GM23338 (cell line): ENCODE measurements at regions not wholly inside any gene's neighbourhood (a gene's known extent, or its start where the extent isn't known, plus 50 kb on each side); places are given as distances from the start of the nearest gene placed in this dataset.

Experiments
- ATAC-seq: fragments of 200-7000 bp; cut with Tn5 transposase; 3 replicates; pipeline ENCODE4 v1.9.1; 2020
- DNase-seq: peaks from one replicate; pipeline ENCODE4 v3.0.0-alpha.2; 2015; ENCODE audit warnings: low spot score
- H2AFZ ChIP-seq: fragments of 200-600 bp; sonication (generic); 2 replicates; pipeline ENCODE4 v1.8.0; 2016; ENCODE audit warnings: antibody characterized with exemption, mild to moderate bottlenecking, moderate library complexity
- H3F3A ChIP-seq: fragments of 200-600 bp; sonication (generic); replicated peaks from 2 replicates; pipeline ENCODE4 v1.8.0; 2017; ENCODE audit warnings: antibody characterized with exemption, mixed run types, low read depth
- H3K27ac ChIP-seq: fragments of 200-600 bp; sonication (generic); 2 replicates; pipeline ENCODE4 v1.6.1; 2016; ENCODE audit warnings: low read depth
- H3K27me3 ChIP-seq: fragments of 200-600 bp; sonication (generic); 2 replicates; pipeline ENCODE4 v1.8.0; 2016; ENCODE audit warnings: mild to moderate bottlenecking, mixed run types, moderate library complexity; ENCODE audit not compliant: insufficient read depth
- H3K36me3 ChIP-seq: fragments of 200-600 bp; sonication (generic); 2 replicates; pipeline ENCODE4 v1.8.0; 2016; ENCODE audit warnings: mild to moderate bottlenecking; ENCODE audit not compliant: insufficient read depth
- H3K4me1 ChIP-seq: fragments of 200-600 bp; sonication (generic); 2 replicates; pipeline ENCODE4 v1.8.0; 2016; ENCODE audit warnings: mild to moderate bottlenecking, moderate library complexity; ENCODE audit not compliant: insufficient read depth
- H3K4me2 ChIP-seq: fragments of 200-600 bp; sonication (generic); 2 replicates; pipeline ENCODE4 v1.7.1; 2017; ENCODE audit warnings: mixed run types
- H3K4me3 ChIP-seq: fragments of 200-600 bp; sonication (generic); 2 replicates; pipeline ENCODE4 v1.6.1; 2016; ENCODE audit warnings: mixed run types
- H3K79me2 ChIP-seq: fragments of 200-600 bp; sonication (generic); replicated peaks from 2 replicates; pipeline ENCODE4 v1.8.0; 2017; ENCODE audit warnings: mild to moderate bottlenecking; ENCODE audit not compliant: insufficient read depth
- H3K9me2 ChIP-seq: fragments of 200-600 bp; sonication (generic); 2 replicates; pipeline ENCODE4 v1.8.0; 2017; ENCODE audit not compliant: insufficient read depth
- H4K20me1 ChIP-seq: fragments of 200-600 bp; sonication (generic); replicated peaks from 2 replicates; pipeline ENCODE4 v1.8.0; 2017; ENCODE audit warnings: mild to moderate bottlenecking; ENCODE audit not compliant: insufficient read depth
- H3K27ac Mint-ChIP-seq: 2 replicates; pipeline ENCODE4 v1.8.0; 2020; ENCODE audit warnings: inconsistent platforms, mild to moderate bottlenecking, moderate library complexity, mixed read lengths
- H3K27me3 Mint-ChIP-seq: 3 replicates; pipeline ENCODE4 v1.8.0; 2022; ENCODE audit warnings: low read depth, mild to moderate bottlenecking, moderate library complexity, mixed read lengths, inconsistent platforms; ENCODE audit not compliant: insufficient read depth, poor library complexity
- H3K36me3 Mint-ChIP-seq: 3 replicates; pipeline ENCODE4 v1.8.0; 2021; ENCODE audit warnings: low read depth, mild to moderate bottlenecking, inconsistent platforms, moderate library complexity, mixed read lengths
- H3K4me1 Mint-ChIP-seq: 3 replicates; pipeline ENCODE4 v1.8.0; 2020; ENCODE audit warnings: mild to moderate bottlenecking, inconsistent platforms, mixed read lengths
- H3K4me3 Mint-ChIP-seq: 3 replicates; pipeline ENCODE4 v1.8.0; 2021; ENCODE audit warnings: moderate library complexity, mild to moderate bottlenecking, inconsistent platforms, mixed read lengths
- H3K9me3 Mint-ChIP-seq: 3 replicates; pipeline ENCODE4 v1.8.0; 2020; ENCODE audit warnings: moderate library complexity, mild to moderate bottlenecking, inconsistent platforms, mixed read lengths
- CREB1 ChIP-seq: fragments of 250-450 bp; sonication (Bioruptor Pico); IDR thresholded peaks from 2 replicates; pipeline ENCODE4 v1.5.0; 2020; ENCODE audit warnings: low read depth, mild to moderate bottlenecking, moderate library complexity
- EZH2 ChIP-seq: fragments of 200-600 bp; sonication (generic); IDR thresholded peaks from one replicate; pipeline ENCODE4 v1.8.0; 2017; ENCODE audit warnings: antibody characterized with exemption, mild to moderate bottlenecking, low read depth; ENCODE audit not compliant: unreplicated experiment
- EZH2phosphoT487 ChIP-seq: fragments of 200-600 bp; sonication (generic); IDR thresholded peaks from one replicate; pipeline ENCODE4 v1.8.1; 2018; ENCODE audit warnings: antibody characterized with exemption; ENCODE audit not compliant: unreplicated experiment
- JUNB ChIP-seq: IDR thresholded peaks from one replicate; pipeline ENCODE4 v1.6.1; 2016; ENCODE audit warnings: antibody characterized with exemption; ENCODE audit not compliant: unreplicated experiment
- NANOG ChIP-seq: IDR thresholded peaks from 2 replicates; pipeline ENCODE4 v1.6.1; 2016; ENCODE audit warnings: antibody characterized with exemption, borderline replicate concordance
- POLR2AphosphoS5 ChIP-seq: IDR thresholded peaks from 2 replicates; pipeline ENCODE4 v1.6.1; 2016; ENCODE audit warnings: antibody characterized with exemption, low read depth
- STAT1 ChIP-seq: IDR thresholded peaks from one replicate; pipeline ENCODE4 v1.6.1; 2016; ENCODE audit warnings: antibody characterized with exemption; ENCODE audit not compliant: unreplicated experiment
- ZNF114 ChIP-seq: fragments of 250-450 bp; sonication (Bioruptor Pico); IDR thresholded peaks from 2 replicates; pipeline ENCODE4 v1.5.0; 2020; ENCODE audit warnings: mild to moderate bottlenecking, moderate library complexity
- ZNF331 ChIP-seq: fragments of 250-450 bp; sonication (Bioruptor Pico); IDR thresholded peaks from 2 replicates; pipeline ENCODE4 v1.5.0; 2020; ENCODE audit warnings: low read depth, mild to moderate bottlenecking, moderate library complexity
- TF ChIP-seq, protein P1 (sequence below), 2 experiments: fragments of 200-600 bp in 1 of 2; sonication (generic) in 1 of 2; conservative IDR thresholded peaks; 2 replicates each; pipeline versions ENCODE4 v1.5.1 to v1.6.1; 2016 to 2017; ENCODE audit warnings: antibody characterized with exemption in 2 of 2, low read depth in 2 of 2, mild to moderate bottlenecking in 2 of 2, moderate library complexity in 1 of 2
- TF ChIP-seq, protein P2 (sequence below): IDR thresholded peaks from one replicate; pipeline ENCODE4 v1.6.1; 2018; ENCODE audit warnings: antibody characterized with exemption; ENCODE audit not compliant: unreplicated experiment
- TF ChIP-seq, protein P3 (sequence below): fragments of 250-450 bp; sonication (Bioruptor Pico); IDR thresholded peaks from 2 replicates; pipeline ENCODE4 v1.5.0; 2020; ENCODE audit warnings: mild to moderate bottlenecking, moderate library complexity
- TF ChIP-seq, protein P4 (sequence below): IDR thresholded peaks from 2 replicates; pipeline ENCODE4 v1.6.1; 2016; ENCODE audit warnings: antibody characterized with exemption

DNA sequence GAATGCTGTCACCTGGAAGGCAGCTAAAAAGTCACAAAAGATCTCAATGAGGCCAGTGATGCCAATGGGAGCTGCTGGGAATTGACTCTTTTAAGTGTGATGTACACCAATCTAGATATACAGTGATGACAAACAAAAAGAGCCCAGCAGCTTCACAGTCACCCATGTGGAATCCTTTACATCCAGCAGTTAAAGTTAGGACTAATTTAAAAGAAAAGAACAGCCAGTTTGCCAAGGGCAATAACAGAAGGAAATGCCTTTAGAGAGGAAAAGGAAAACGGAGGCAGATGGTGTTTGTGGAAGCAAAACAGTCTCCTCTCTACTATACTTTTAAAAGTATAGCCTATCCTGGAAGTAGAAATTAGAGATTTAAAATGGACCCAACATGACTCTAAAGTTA is 873.5 kb downstream of the EPHA7 start:
- no peak overlapping the region for H3K27ac Mint-ChIP-seq
- Histone ChIP-seq H3K4me1 (no peaks in the 10 kb centered on the region), H3K4me2 (no peak overlapping the region), H3F3A (no peaks in the 10 kb centered on the region), H3K9me2 (0 out of 2 replicates have a peak, but pooled peaks cover 6% of the 10 kb centered on the region), H3K4me3 (no peak overlapping the region), H3K36me3 (no peaks in the 10 kb centered on the region), H2AFZ (no peak overlapping the region), H3K27ac (no peak overlapping the region), H4K20me1 (no peaks in the 10 kb centered on the region), H3K27me3 (no peaks in the 10 kb centered on the region), H3K79me2 (no peaks in the 10 kb centered on the region)
- H3K4me1 Mint-ChIP-seq, result no peaks in the 10 kb centered on the region
- peaks cover 3% of the 10 kb centered on the region; the same call in 1 of the 3 replicates for H3K9me3 Mint-ChIP-seq
- H3K27me3 Mint-ChIP-seq, result peaks cover 2% of the 10 kb centered on the region
- DNase-seq (no peak), ATAC-seq (no peak)
- no peak overlapping the region for H3K4me3 Mint-ChIP-seq
- TF ChIP-seq JUNB (no peak), ZNF114 (CRISPR knock-in tag) (no peak), ZNF331 (no peak), CREB1 (no peak), POLR2AphosphoS5 (no peak), STAT1 (no peak), EZH2phosphoT487 (no peak), NANOG (no peak), EZH2 (no peak)
- TF ChIP-seq, protein P1, sequence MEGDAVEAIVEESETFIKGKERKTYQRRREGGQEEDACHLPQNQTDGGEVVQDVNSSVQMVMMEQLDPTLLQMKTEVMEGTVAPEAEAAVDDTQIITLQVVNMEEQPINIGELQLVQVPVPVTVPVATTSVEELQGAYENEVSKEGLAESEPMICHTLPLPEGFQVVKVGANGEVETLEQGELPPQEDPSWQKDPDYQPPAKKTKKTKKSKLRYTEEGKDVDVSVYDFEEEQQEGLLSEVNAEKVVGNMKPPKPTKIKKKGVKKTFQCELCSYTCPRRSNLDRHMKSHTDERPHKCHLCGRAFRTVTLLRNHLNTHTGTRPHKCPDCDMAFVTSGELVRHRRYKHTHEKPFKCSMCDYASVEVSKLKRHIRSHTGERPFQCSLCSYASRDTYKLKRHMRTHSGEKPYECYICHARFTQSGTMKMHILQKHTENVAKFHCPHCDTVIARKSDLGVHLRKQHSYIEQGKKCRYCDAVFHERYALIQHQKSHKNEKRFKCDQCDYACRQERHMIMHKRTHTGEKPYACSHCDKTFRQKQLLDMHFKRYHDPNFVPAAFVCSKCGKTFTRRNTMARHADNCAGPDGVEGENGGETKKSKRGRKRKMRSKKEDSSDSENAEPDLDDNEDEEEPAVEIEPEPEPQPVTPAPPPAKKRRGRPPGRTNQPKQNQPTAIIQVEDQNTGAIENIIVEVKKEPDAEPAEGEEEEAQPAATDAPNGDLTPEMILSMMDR (conservative IDR thresholded peaks at IDR 0.05; ENCODE audit: low read depth in 2 of 2), result no peak
- TF ChIP-seq, protein P2, sequence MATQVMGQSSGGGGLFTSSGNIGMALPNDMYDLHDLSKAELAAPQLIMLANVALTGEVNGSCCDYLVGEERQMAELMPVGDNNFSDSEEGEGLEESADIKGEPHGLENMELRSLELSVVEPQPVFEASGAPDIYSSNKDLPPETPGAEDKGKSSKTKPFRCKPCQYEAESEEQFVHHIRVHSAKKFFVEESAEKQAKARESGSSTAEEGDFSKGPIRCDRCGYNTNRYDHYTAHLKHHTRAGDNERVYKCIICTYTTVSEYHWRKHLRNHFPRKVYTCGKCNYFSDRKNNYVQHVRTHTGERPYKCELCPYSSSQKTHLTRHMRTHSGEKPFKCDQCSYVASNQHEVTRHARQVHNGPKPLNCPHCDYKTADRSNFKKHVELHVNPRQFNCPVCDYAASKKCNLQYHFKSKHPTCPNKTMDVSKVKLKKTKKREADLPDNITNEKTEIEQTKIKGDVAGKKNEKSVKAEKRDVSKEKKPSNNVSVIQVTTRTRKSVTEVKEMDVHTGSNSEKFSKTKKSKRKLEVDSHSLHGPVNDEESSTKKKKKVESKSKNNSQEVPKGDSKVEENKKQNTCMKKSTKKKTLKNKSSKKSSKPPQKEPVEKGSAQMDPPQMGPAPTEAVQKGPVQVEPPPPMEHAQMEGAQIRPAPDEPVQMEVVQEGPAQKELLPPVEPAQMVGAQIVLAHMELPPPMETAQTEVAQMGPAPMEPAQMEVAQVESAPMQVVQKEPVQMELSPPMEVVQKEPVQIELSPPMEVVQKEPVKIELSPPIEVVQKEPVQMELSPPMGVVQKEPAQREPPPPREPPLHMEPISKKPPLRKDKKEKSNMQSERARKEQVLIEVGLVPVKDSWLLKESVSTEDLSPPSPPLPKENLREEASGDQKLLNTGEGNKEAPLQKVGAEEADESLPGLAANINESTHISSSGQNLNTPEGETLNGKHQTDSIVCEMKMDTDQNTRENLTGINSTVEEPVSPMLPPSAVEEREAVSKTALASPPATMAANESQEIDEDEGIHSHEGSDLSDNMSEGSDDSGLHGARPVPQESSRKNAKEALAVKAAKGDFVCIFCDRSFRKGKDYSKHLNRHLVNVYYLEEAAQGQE, result no peak
- TF ChIP-seq, protein P3, sequence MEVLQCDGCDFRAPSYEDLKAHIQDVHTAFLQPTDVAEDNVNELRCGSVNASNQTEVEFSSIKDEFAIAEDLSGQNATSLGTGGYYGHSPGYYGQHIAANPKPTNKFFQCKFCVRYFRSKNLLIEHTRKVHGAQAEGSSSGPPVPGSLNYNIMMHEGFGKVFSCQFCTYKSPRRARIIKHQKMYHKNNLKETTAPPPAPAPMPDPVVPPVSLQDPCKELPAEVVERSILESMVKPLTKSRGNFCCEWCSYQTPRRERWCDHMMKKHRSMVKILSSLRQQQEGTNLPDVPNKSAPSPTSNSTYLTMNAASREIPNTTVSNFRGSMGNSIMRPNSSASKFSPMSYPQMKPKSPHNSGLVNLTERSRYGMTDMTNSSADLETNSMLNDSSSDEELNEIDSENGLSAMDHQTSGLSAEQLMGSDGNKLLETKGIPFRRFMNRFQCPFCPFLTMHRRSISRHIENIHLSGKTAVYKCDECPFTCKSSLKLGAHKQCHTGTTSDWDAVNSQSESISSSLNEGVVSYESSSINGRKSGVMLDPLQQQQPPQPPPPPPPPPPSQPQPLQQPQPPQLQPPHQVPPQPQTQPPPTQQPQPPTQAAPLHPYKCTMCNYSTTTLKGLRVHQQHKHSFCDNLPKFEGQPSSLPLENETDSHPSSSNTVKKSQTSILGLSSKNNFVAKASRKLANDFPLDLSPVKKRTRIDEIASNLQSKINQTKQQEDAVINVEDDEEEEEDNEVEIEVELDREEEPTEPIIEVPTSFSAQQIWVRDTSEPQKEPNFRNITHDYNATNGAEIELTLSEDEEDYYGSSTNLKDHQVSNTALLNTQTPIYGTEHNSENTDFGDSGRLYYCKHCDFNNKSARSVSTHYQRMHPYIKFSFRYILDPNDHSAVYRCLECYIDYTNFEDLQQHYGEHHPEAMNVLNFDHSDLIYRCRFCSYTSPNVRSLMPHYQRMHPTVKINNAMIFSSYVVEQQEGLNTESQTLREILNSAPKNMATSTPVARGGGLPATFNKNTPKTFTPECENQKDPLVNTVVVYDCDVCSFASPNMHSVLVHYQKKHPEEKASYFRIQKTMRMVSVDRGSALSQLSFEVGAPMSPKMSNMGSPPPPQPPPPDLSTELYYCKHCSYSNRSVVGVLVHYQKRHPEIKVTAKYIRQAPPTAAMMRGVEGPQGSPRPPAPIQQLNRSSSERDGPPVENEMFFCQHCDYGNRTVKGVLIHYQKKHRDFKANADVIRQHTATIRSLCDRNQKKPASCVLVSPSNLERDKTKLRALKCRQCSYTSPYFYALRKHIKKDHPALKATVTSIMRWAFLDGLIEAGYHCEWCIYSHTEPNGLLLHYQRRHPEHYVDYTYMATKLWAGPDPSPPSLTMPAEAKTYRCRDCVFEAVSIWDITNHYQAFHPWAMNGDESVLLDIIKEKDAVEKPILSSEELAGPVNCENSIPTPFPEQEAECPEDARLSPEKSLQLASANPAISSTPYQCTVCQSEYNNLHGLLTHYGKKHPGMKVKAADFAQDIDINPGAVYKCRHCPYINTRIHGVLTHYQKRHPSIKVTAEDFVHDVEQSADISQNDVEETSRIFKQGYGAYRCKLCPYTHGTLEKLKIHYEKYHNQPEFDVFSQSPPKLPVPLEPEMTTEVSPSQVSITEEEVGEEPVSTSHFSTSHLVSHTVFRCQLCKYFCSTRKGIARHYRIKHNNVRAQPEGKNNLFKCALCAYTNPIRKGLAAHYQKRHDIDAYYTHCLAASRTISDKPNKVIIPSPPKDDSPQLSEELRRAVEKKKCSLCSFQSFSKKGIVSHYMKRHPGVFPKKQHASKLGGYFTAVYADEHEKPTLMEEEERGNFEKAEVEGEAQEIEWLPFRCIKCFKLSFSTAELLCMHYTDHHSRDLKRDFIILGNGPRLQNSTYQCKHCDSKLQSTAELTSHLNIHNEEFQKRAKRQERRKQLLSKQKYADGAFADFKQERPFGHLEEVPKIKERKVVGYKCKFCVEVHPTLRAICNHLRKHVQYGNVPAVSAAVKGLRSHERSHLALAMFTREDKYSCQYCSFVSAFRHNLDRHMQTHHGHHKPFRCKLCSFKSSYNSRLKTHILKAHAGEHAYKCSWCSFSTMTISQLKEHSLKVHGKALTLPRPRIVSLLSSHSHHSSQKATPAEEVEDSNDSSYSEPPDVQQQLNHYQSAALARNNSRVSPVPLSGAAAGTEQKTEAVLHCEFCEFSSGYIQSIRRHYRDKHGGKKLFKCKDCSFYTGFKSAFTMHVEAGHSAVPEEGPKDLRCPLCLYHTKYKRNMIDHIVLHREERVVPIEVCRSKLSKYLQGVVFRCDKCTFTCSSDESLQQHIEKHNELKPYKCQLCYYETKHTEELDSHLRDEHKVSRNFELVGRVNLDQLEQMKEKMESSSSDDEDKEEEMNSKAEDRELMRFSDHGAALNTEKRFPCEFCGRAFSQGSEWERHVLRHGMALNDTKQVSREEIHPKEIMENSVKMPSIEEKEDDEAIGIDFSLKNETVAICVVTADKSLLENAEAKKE (CRISPR knock-in tag), result no peak
- TF ChIP-seq, protein P4, sequence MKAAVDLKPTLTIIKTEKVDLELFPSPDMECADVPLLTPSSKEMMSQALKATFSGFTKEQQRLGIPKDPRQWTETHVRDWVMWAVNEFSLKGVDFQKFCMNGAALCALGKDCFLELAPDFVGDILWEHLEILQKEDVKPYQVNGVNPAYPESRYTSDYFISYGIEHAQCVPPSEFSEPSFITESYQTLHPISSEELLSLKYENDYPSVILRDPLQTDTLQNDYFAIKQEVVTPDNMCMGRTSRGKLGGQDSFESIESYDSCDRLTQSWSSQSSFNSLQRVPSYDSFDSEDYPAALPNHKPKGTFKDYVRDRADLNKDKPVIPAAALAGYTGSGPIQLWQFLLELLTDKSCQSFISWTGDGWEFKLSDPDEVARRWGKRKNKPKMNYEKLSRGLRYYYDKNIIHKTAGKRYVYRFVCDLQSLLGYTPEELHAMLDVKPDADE, result no peak
- H3K36me3 Mint-ChIP-seq, result no peaks in the 10 kb centered on the region
